GM12872 (cell line): ENCODE measurements at regions not wholly inside any gene's neighbourhood (a gene's known extent, or its start where the extent isn't known, plus 50 kb on each side); places are given as distances from the start of the nearest gene placed in this dataset.

ENCODE experiments used
- CTCF ChIP-seq: IDR thresholded peaks from 3 replicates; pipeline ENCODE4 v1.5.1; 2011; ENCODE audit warnings: low read depth, mild to moderate bottlenecking, low read length, moderate library complexity; ENCODE audit not compliant: insufficient read depth

GRCh38 chr5:149435015-149435376 is 55.9 kb upstream of the IL17B start:
- TF ChIP-seq CTCF = no peak

- TF ChIP-seq CTCF = peak; percentile 86
Observed at GRCh38 chr5:149434162-149435014, 55.3 kb upstream of the IL17B start.

- TF ChIP-seq CTCF = no peak
Observed at GRCh38 chr5:149433524-149434131, 54.5 kb upstream of the IL17B start.

- TF ChIP-seq CTCF = no peak
Observed at GRCh38 chr5:149432911-149433401, 53.9 kb upstream of the IL17B start.

- no peak for TF ChIP-seq CTCF
Observed at GRCh38 chr5:149432376-149432775, 53.3 kb upstream of the IL17B start.

GRCh38 chr5:149429839-149430721 is 51.0 kb upstream of the IL17B start:
- no peak for TF ChIP-seq CTCF
